SU-DHL-6 (cell line): ENCODE measurements at regions not wholly inside any gene's neighbourhood (a gene's known extent, or its start where the extent isn't known, plus 50 kb on each side); places are given as distances from the start of the nearest gene placed in this dataset.

Experiments
- H2AFZ ChIP-seq: fragments of 200-600 bp; sonication (generic); 2 replicates; pipeline ENCODE4 v1.6.1; 2014; ENCODE audit warnings: low read depth, mild to moderate bottlenecking, moderate library complexity, mixed read lengths, antibody characterized with exemption, low read length; ENCODE audit not compliant: severe bottlenecking
- H3F3A ChIP-seq: fragments of 200-600 bp; shearing (Covaris generic); 2 replicates; pipeline ENCODE4 v1.6.0; 2016; ENCODE audit warnings: antibody characterized with exemption, mild to moderate bottlenecking; ENCODE audit not compliant: insufficient read depth
- H3K27ac ChIP-seq: fragments of 200-600 bp; sonication (generic); 2 replicates; pipeline ENCODE4 v1.5.1; 2016; ENCODE audit warnings: low read depth, mild to moderate bottlenecking, low read length, moderate library complexity, mixed read lengths
- H3K27me3 ChIP-seq: fragments of 200-600 bp; sonication (generic), shearing (Covaris generic); 2 replicates; pipeline ENCODE4 v1.6.0; 2014; ENCODE audit warnings: mild to moderate bottlenecking, low read length
- H3K36me3 ChIP-seq: fragments of 200-600 bp; sonication (generic); 2 replicates; pipeline ENCODE4 v1.6.1; 2014; ENCODE audit warnings: mild to moderate bottlenecking, low read length, mixed read lengths
- H3K4me2 ChIP-seq: fragments of 300-600, 200-600 bp; shearing (Covaris generic), sonication (generic); 2 replicates; pipeline ENCODE4 v1.6.0; 2014; ENCODE audit warnings: low read length, low read depth, mild to moderate bottlenecking; ENCODE audit not compliant: poor library complexity, severe bottlenecking
- H3K4me3 ChIP-seq: fragments of 200-600 bp; sonication (generic); 2 replicates; pipeline ENCODE4 v1.5.1; 2014; ENCODE audit warnings: antibody characterized with exemption, low read length, mild to moderate bottlenecking, mixed read lengths; ENCODE audit not compliant: insufficient read depth, poor library complexity, severe bottlenecking
- H3K79me2 ChIP-seq: fragments of 200-600 bp; sonication (generic); 2 replicates; pipeline ENCODE4 v1.6.1; 2014; ENCODE audit warnings: mild to moderate bottlenecking, low read length, moderate library complexity; ENCODE audit not compliant: insufficient read depth
- H3K9ac ChIP-seq: fragments of 200-600 bp; sonication (generic); 2 replicates; pipeline ENCODE4 v1.7.0; 2014; ENCODE audit warnings: mild to moderate bottlenecking, low read length
- H3K9me2 ChIP-seq: fragments of 200-600 bp; sonication (generic); replicated peaks from 2 replicates; pipeline ENCODE4 v1.6.1; 2014; ENCODE audit warnings: low read length; ENCODE audit not compliant: insufficient read depth
- H3K9me3 ChIP-seq: fragments of 200-600 bp; sonication (generic); 2 replicates; pipeline ENCODE4 v1.6.1; 2014; ENCODE audit warnings: low read length, mixed read lengths; ENCODE audit not compliant: insufficient read depth
- H4K20me1 ChIP-seq: fragments of 200-600 bp; sonication (generic); 2 replicates; pipeline ENCODE4 v1.6.1; 2014; ENCODE audit warnings: low read depth, mild to moderate bottlenecking, antibody characterized with exemption, low read length, moderate library complexity, mixed read lengths
- EZH2phosphoT487 ChIP-seq: fragments of 200-600 bp; sonication (generic), shearing (Covaris generic); conservative IDR thresholded peaks from 2 replicates; pipeline ENCODE4 v1.6.1; 2018; ENCODE audit warnings: mild to moderate bottlenecking, antibody characterized with exemption, low read length, moderate library complexity, mixed read lengths
- TF ChIP-seq, protein P1 (sequence below): fragments of 200-600 bp; sonication (generic); IDR thresholded peaks from one replicate; pipeline ENCODE4 v1.5.1; 2017; ENCODE audit warnings: antibody characterized with exemption, mild to moderate bottlenecking, low read length, moderate library complexity; ENCODE audit not compliant: insufficient read depth, poor library complexity, severe bottlenecking

DNA sequence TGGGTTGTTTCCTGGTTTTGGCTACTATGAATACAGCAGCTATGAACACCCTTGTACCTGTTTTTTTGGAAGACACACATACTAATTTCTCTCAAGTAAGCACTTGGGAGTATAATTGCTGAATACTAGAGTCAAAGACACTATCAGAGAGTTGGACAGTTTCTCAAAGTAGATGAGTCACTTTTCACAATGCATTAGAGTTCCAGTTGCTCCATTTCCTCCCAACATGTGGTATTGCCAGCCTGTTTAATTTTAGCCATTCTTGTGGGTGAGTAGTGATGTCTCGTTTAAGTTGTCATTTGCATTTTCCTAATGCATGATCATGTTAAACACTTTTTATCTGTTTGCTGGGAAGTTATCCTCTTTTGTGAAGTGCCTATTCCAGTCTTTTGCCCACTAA is 81.6 kb upstream of the GDNF start:
- H3K4me2 ChIP-seq, result no peak overlapping the region
- no peaks in the 10 kb centered on the region for H4K20me1 ChIP-seq
- no peak overlapping the region for H2AFZ ChIP-seq
- TF ChIP-seq EZH2phosphoT487, result no peak
- TF ChIP-seq, protein P1, sequence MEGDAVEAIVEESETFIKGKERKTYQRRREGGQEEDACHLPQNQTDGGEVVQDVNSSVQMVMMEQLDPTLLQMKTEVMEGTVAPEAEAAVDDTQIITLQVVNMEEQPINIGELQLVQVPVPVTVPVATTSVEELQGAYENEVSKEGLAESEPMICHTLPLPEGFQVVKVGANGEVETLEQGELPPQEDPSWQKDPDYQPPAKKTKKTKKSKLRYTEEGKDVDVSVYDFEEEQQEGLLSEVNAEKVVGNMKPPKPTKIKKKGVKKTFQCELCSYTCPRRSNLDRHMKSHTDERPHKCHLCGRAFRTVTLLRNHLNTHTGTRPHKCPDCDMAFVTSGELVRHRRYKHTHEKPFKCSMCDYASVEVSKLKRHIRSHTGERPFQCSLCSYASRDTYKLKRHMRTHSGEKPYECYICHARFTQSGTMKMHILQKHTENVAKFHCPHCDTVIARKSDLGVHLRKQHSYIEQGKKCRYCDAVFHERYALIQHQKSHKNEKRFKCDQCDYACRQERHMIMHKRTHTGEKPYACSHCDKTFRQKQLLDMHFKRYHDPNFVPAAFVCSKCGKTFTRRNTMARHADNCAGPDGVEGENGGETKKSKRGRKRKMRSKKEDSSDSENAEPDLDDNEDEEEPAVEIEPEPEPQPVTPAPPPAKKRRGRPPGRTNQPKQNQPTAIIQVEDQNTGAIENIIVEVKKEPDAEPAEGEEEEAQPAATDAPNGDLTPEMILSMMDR, result no peak
- H3K79me2 ChIP-seq, result no peaks in the 10 kb centered on the region
- H3K36me3 ChIP-seq, result no peaks in the 10 kb centered on the region
- no peak overlapping the region for H3K27ac ChIP-seq
- H3K4me3 ChIP-seq, result no peak overlapping the region
- no peaks in the 10 kb centered on the region for H3K9me2 ChIP-seq
- H3K9me3 ChIP-seq, result no peaks in the 10 kb centered on the region
- H3K9ac ChIP-seq, result no peak overlapping the region
- H3K27me3 ChIP-seq, result no peaks in the 10 kb centered on the region; the same call in 1 of the 2 replicates
- no peaks in the 10 kb centered on the region for H3F3A ChIP-seq

DNA sequence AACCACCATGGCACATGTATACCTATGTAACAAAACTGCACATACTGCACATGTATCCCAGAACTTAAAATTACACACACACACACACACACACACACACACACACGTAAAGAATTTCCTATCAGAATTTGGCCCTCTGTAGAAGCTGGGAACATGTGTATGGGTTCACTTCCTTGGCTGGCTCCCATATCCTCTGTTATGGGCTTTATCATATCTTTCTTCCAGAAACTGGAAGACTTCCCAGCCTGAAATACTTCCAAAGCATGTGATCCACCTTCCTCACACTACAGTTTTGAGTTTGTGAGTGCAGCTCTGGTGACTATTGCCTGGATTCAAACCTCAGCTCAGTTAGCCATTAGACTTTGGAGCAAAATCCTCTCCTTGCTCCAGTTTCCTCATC is 78.6 kb upstream of the GDNF start:
- Histone ChIP-seq H3K27me3 (no peaks in the 10 kb centered on the region), H3K9me2 (no peaks in the 10 kb centered on the region)

DNA sequence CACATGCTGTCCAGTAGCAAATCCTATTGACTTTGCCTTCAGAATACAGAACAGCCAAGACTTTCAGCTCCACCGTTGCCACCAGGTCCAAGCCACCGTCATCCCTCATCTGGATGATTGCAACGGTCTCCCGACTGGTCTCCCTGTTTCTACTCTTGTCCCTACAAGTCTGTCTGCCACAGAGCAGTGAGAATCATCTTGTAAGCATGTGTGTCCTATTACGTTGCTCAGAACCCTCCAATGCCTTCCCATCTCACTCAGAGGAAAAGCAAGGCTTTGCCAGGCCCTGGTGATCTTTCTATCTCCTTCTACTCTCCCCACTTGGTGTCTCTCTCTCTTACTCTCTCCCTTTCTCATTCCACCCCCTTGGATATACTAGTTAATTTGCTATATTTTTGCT is 76.7 kb upstream of the GDNF start:
- no peak for TF ChIP-seq EZH2phosphoT487
- TF ChIP-seq, protein P1, result no peak
- Histone ChIP-seq H3K9me2 (no peaks in the 10 kb centered on the region), H2AFZ (no peak overlapping the region), H3K27me3 (no peaks in the 10 kb centered on the region), H3K4me2 (no peak overlapping the region), H3K79me2 (no peaks in the 10 kb centered on the region), H3K36me3 (no peaks in the 10 kb centered on the region), H3K4me3 (no peak overlapping the region), H3K27ac (no peak overlapping the region), H3K9ac (no peak overlapping the region), H4K20me1 (no peaks in the 10 kb centered on the region), H3F3A (no peaks in the 10 kb centered on the region), H3K9me3 (no peaks in the 10 kb centered on the region)

More for the DNA sequence above, 78.6 kb upstream of the GDNF start:
- no peaks in the 10 kb centered on the region for H4K20me1 ChIP-seq
- H3K36me3 ChIP-seq, result no peaks in the 10 kb centered on the region
- no peak overlapping the region for H3K4me3 ChIP-seq
- no peak overlapping the region for H2AFZ ChIP-seq
- no peaks in the 10 kb centered on the region for H3K9me3 ChIP-seq
- no peak overlapping the region for H3K9ac ChIP-seq
- TF ChIP-seq EZH2phosphoT487, result no peak
- TF ChIP-seq, protein P1, result no peak
- no peak overlapping the region for H3K4me2 ChIP-seq
- no peaks in the 10 kb centered on the region for H3K79me2 ChIP-seq
- H3F3A ChIP-seq, result no peaks in the 10 kb centered on the region
- no peak overlapping the region for H3K27ac ChIP-seq
